ENCODE measurements at regions not wholly inside any gene's neighbourhood (a gene's known extent, or its start where the extent isn't known, plus 50 kb on each side); places are given as distances from the start of the nearest gene placed in this dataset.
"Not testable (repeated sequence)": the region's sequence is repeated elsewhere in the genome, so short reads cannot be mapped to it uniquely, and the experiment has no call there.

DNA sequence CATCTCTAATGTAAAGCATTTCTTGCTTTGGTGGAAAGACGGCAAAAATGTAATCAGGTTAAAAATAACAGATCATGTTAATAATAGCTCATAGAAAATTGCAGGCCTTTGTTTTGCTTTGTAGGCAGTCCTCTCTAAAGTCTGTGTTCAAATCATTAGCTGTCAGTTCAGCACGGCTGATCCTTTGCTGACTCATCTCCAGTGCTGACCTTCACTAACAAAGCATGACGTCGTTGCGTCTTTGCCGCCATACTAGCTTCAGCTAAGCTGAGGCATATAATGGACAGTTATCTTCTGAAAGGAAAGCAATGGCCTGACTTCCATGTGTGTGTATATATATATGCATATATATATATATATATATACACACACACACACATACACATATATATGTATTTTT is 984.6 kb downstream of the CDY2B start:
- peak in 4 of 8 experiments; percentile 36 to 86 (median 56) for ATAC-seq (replicated peaks in 6 of 8)
- no peak overlapping the region for H3K4me3 ChIP-seq
- in situ Hi-C loops (cut with MboI; ENCODE audit: low pct_unique_long_range_greater_than_20kb in 2 of 9, low sequenced_read_pairs in 9 of 9, unreplicated experiment in 9 of 9) = no loop called here
- no peaks in the 10 kb centered on the region for H3K4me1 ChIP-seq (replicated peaks in 1 of 2)
- H3K27ac ChIP-seq = no peak overlapping the region
- 40 to 100% methylated on average over 1 of the region's 6 CpGs; no CpG with 5 or more reads in 8 of the 10 experiments for WGBS, 10 experiments

DNA sequence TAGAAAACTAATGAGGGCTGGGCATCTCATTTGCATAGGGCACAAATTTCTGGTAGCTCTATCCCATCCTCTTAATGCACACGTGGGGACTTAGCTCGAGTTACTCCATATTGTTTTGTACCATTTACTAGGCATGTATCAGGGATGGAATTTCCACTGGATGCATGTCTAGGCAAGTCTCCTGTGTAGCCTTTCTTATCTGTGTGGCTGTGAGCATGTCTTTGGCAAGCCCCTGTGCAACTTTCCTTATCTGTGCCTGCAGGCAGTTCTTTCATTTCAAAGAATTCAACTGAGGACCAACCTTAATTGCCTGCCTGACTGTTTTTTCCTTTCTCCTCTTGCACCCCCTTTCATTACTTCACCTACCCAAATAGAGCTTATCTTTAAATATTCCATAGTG is 992.9 kb downstream of the CDY2B start:
- 0% methylated on average over 2 of the region's 2 CpGs; no CpG with 5 or more reads in 9 of the 10 experiments for WGBS, 10 experiments
- in situ Hi-C loops (cut with MboI; ENCODE audit: low pct_unique_long_range_greater_than_20kb in 2 of 9, low sequenced_read_pairs in 9 of 9, unreplicated experiment in 9 of 9) = no loop called here

DNA sequence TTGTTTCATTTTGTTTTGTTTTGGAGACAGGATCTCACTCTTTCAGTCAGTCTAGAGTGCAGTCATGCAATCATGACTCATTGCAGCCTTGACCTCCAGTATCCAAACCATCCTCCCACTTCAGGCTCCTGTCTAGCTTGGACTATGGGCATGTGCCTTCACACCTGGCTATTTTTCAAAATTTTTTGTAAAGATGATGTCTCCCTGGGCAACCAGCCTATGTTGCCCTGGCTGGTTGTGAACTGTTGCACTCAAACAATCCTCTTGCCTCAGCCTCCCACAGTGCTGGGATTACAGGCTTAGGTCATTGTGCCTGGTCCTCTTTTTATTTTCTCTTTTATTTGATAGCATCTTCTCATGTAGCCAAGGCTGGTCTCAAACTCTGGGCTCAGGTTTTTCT is 1019.3 kb downstream of the CDY2B start:
- no peaks in the 10 kb centered on the region for H3K4me1 ChIP-seq (replicated peaks in 1 of 2)
- no peak overlapping the region for H3K4me3 ChIP-seq
- no peak overlapping the region for H3K27ac ChIP-seq
- ATAC-seq (replicated peaks in 6 of 8) = no peak
- in situ Hi-C loops (cut with MboI; ENCODE audit: low pct_unique_long_range_greater_than_20kb in 2 of 9, low sequenced_read_pairs in 9 of 9, unreplicated experiment in 9 of 9) = no loop called here

More for the DNA sequence above, 992.9 kb downstream of the CDY2B start:
- no peaks in the 10 kb centered on the region for H3K4me1 ChIP-seq (replicated peaks in 1 of 2)
- no peak overlapping the region for H3K4me3 ChIP-seq
- no peak for ATAC-seq (replicated peaks in 6 of 8)
- H3K27ac ChIP-seq = no peak overlapping the region

DNA sequence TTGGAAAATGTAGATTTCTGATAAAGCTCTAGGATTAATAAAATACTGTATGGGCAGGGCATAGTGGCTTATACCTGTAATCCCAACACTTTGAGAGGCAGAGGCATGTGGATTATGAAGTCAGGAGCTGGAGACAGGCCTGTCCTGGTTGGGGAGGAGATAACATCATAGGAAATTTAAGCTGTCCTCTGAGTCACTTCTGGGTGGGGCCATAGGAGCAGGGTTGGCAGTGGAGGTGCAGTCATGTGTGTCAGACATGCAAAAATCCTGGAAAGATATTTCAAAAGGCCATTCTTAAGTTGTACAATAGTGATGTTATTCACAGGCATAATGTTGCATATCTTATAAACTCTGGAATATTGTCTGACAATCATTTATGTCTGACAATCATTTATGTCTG is 1038.5 kb downstream of the CDY2B start:
- ATAC-seq (replicated peaks in 6 of 8) = peak in 7 of 8 experiments; percentile 32 to 93 (median 65)
- Histone ChIP-seq H3K27ac (no peak overlapping the region), H3K4me3 (no peak overlapping the region), H3K4me1 (replicated peaks in 1 of 2) (no peaks in the 10 kb centered on the region)
- in situ Hi-C loops (cut with MboI; ENCODE audit: low pct_unique_long_range_greater_than_20kb in 2 of 9, low sequenced_read_pairs in 9 of 9, unreplicated experiment in 9 of 9) = no loop called here

DNA sequence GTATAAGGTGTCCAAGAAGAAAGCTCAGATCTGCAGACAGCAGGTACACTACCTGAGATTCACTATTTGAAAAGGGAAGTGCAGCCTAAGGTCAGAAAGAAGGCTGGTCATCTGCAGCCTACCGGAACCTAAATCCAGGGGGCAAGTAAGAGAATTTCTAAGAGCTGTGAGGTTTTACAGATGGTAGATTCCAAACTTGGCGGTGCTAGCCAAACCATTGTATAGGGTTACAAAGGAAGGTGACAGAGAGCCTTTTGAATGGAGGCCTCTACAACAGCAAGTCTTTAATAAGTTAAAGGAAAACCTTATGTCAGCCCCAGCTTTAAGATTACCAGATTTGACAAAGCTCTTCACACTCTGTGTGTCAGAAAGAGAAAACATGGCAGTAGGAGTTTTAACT is 1044.8 kb downstream of the CDY2B start:
- in situ Hi-C loops (cut with MboI; ENCODE audit: low pct_unique_long_range_greater_than_20kb in 2 of 9, low sequenced_read_pairs in 9 of 9, unreplicated experiment in 9 of 9) = no loop called here
- Histone ChIP-seq H3K27ac (no peak overlapping the region), H3K4me1 (replicated peaks in 1 of 2) (no peaks in the 10 kb centered on the region), H3K4me3 (no peak overlapping the region)
- no peak for ATAC-seq (replicated peaks in 6 of 8)
- 58 to 80% methylated on average over 1 to 2 of the region's 2 CpGs; no CpG with 5 or more reads in 8 of the 10 experiments for whole genome bisulfite sequencing, 10 experiments

DNA sequence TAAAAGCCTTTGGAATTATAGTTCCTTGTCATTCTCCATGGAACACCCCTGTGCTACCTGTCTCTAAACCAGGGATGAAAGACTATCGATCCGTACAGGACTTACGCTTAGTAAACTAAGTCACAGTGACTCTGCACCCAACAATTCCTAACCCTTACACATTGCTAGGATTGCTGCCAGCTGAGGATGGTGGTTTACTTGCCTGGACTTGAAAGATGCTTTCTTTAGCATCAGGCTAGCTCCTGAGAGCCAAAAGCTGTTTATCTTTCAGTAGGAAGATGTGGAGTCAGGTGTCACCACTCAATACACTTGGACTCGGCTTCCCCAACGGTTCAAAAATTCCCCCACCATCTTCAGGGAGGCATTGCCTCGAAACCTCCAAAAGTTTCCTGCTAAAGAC is 1045.3 kb downstream of the CDY2B start:
- ATAC-seq (replicated peaks in 6 of 8) = no peak
- Histone ChIP-seq H3K4me1 (replicated peaks in 1 of 2) (no peaks in the 10 kb centered on the region), H3K4me3 (no peak overlapping the region), H3K27ac (no peak overlapping the region)
- WGBS, 10 experiments = no CpG with 5 or more reads among the region's 6 CpGs
- in situ Hi-C loops (cut with MboI; ENCODE audit: low pct_unique_long_range_greater_than_20kb in 2 of 9, low sequenced_read_pairs in 9 of 9, unreplicated experiment in 9 of 9) = no loop called here

DNA sequence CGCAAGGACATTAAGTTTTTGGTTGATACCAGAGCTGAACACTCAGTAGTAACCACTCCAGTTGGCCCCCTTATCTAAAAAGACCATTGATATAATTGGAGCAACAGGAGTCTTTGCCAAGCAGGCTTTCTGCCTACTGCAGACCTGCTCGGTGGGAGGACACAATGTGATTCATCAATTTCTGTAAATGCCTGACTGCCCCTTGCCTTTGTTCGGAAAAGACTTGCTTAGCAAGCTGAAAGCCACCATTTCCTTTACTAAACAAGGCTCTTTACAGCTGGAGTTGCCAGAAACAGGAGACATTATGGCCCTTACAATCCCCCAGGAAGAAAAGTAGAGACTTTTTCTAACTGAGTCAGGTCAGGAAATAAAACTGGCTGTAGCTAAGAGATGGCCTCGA is 1045.9 kb downstream of the CDY2B start:
- H3K27ac ChIP-seq = no peak overlapping the region
- 80% methylated on average over 1 of the region's 4 CpGs; no CpG with 5 or more reads in 9 of the 10 experiments for WGBS, 10 experiments
- in situ Hi-C loops (cut with MboI; ENCODE audit: low pct_unique_long_range_greater_than_20kb in 2 of 9, low sequenced_read_pairs in 9 of 9, unreplicated experiment in 9 of 9) = no loop called here
- peak in 4 of 8 experiments; percentile 29 to 41 (median 34) for ATAC-seq (replicated peaks in 6 of 8)
- H3K4me3 ChIP-seq = no peak overlapping the region
- no peaks in the 10 kb centered on the region for H3K4me1 ChIP-seq (replicated peaks in 1 of 2)

DNA sequence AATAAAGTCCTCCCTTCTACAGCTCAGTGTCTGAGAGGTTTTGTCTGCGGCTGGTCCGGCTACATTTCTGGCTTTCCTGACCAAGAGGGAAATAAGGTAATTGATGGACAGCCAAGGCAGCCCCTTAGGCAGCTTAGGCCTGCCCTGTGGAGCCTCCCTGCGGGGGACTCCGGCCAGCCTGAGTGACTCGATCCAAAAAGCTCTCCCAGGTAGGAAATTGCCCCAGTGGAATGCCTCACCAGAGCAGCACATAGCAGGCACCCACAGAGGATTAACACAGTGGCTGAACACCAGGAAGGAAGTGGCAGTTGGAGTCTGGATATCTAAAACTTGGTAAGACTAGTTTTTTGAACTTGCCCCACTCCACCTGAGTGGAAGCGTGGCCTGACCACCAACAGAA is 1048.3 kb downstream of the CDY2B start:
- H3K4me3 ChIP-seq = no peak overlapping the region
- H3K4me1 ChIP-seq (replicated peaks in 1 of 2) = no peaks in the 10 kb centered on the region
- in situ Hi-C loops (cut with MboI; ENCODE audit: low pct_unique_long_range_greater_than_20kb in 2 of 9, low sequenced_read_pairs in 9 of 9, unreplicated experiment in 9 of 9) = no loop called here
- H3K27ac ChIP-seq = no peak overlapping the region
- WGBS, 10 experiments = no CpG with 5 or more reads among the region's 6 CpGs
- ATAC-seq (replicated peaks in 6 of 8) = no peak

DNA sequence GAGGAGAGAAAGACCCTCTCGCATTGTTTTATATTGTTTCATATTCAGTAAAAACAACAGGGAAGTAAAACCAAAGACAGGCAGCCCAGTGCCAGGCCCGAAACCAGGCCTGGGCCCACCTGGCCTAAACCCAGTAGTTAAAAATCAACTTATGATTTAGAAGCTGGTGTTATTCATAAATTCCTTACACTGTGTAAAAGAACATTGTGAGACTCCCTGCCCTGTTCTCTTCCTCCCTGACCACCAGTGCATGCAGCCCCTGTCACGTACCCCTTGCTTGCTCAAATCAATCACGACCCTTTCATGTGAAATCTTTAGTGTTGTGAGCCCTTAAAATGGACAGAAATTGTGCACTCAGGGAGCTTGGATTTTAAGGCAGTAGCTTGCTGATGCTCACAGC is 1048.7 kb downstream of the CDY2B start:
- H3K4me3 ChIP-seq; H3K27ac ChIP-seq; H3K4me1 ChIP-seq (replicated peaks in 1 of 2); ATAC-seq (replicated peaks in 6 of 8); in situ Hi-C loops (cut with MboI; ENCODE audit: low pct_unique_long_range_greater_than_20kb in 2 of 9, low sequenced_read_pairs in 9 of 9, unreplicated experiment in 9 of 9): not testable (repeated sequence)
- WGBS, 10 experiments = 0 to 80% (median 40%) methylated on average over 1 of the region's 4 CpGs; no CpG with 5 or more reads in 6 of the 10 experiments

DNA sequence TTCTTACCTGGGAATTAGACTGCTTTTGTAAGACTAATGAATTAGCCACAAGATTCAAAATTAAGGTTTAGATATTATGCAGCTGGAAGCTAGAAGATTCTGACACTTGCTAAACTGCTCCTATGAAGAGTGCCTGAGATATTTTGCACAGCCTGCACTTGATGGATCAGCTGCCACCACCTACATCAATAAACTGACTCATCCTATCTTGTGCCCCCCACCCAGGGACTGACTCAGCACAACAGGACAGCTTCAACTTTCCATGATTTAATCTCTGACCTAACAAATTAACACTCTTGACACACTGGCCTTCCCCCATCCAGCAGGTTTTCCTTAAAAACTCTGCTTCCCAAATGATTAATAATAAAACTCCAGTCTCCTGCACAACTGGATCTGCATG is 1072.3 kb downstream of the CDY2B start:
- peak in 4 of 8 experiments; percentile 62 to 69 (median 68) for ATAC-seq (replicated peaks in 6 of 8)
- H3K4me3 ChIP-seq = no peak overlapping the region
- H3K4me1 ChIP-seq (replicated peaks in 1 of 2) = no peaks in the 10 kb centered on the region
- H3K27ac ChIP-seq = no peak overlapping the region
- in situ Hi-C loops (cut with MboI; ENCODE audit: low pct_unique_long_range_greater_than_20kb in 2 of 9, low sequenced_read_pairs in 9 of 9, unreplicated experiment in 9 of 9) = no loop called here

All from motor neuron (in vitro differentiated cells).